OCI-LY7 (cell line): ENCODE measurements at regions not wholly inside any gene's neighbourhood (a gene's known extent, or its start where the extent isn't known, plus 50 kb on each side); places are given as distances from the start of the nearest gene placed in this dataset.

ENCODE experiments used
- BruUV-seq: library from RNA; stranded (reverse); fragments of 400-500 nt; replicated peaks from 2 replicates; lab custom pipeline; 2021; lab: Mats Ljungman, UMichigan
- CTCF ChIA-PET: fragments of 300-600 bp; sonication (Branson Sonifier 250); formaldehyde crosslinking; loops from one replicate; lab custom pipeline; 2022; ENCODE audit warnings: antibody characterized with exemption; ENCODE audit not compliant: unreplicated experiment; lab: Charles Lee
- POLR2A ChIA-PET: fragments of 300-600 bp; sonication (Branson Sonifier 250); formaldehyde crosslinking; loops from one replicate; lab custom pipeline; 2022; ENCODE audit warnings: antibody characterized with exemption; lab: Charles Lee
- DNase-seq: peaks from one replicate; pipeline ENCODE4 v3.0.0-alpha.2; 2015; ENCODE audit warnings: low spot score
- H2AFZ ChIP-seq: fragments of 200-600 bp; sonication (generic), shearing (Covaris generic); 2 replicates; pipeline ENCODE4 v1.6.1; 2014; ENCODE audit warnings: mild to moderate bottlenecking, antibody characterized with exemption, low read length, moderate library complexity
- H3K27ac ChIP-seq: fragments of 200-600 bp; sonication (generic); 2 replicates; pipeline ENCODE4 v1.5.1; 2014; ENCODE audit warnings: mixed run types, low read depth, mild to moderate bottlenecking, moderate library complexity, low read length, inconsistent platforms; ENCODE audit not compliant: poor library complexity, severe bottlenecking
- H3K36me3 ChIP-seq: fragments of 200-600 bp; sonication (generic); 2 replicates; pipeline ENCODE4 v1.6.1; 2014; ENCODE audit warnings: mild to moderate bottlenecking, antibody characterized with exemption, low read length, moderate library complexity, mixed read lengths; ENCODE audit not compliant: insufficient read depth
- H3K4me1 ChIP-seq: fragments of 200-600 bp; sonication (generic); 2 replicates; pipeline ENCODE4 v1.5.1; 2014; ENCODE audit warnings: mild to moderate bottlenecking, low read length; ENCODE audit not compliant: insufficient read depth, poor library complexity, severe bottlenecking
- H3K4me2 ChIP-seq: fragments of 200-600 bp; sonication (generic); 2 replicates; pipeline ENCODE4 v1.6.1; 2014; ENCODE audit warnings: mild to moderate bottlenecking, low read length
- H3K4me3 ChIP-seq: fragments of 200-600 bp; sonication (generic); 2 replicates; pipeline ENCODE4 v1.5.1; 2014; ENCODE audit warnings: mild to moderate bottlenecking, low read depth, low read length; ENCODE audit not compliant: poor library complexity, severe bottlenecking
- H3K79me2 ChIP-seq: fragments of 200-600 bp; sonication (generic); 2 replicates; pipeline ENCODE4 v1.6.1; 2016; ENCODE audit warnings: low read depth, mild to moderate bottlenecking, low read length, moderate library complexity, mixed read lengths; ENCODE audit not compliant: insufficient read depth
- H3K9me2 ChIP-seq: fragments of 200-600 bp; sonication (generic); 2 replicates; pipeline ENCODE4 v1.6.1; 2016; ENCODE audit warnings: mild to moderate bottlenecking, low read length, mixed read lengths; ENCODE audit not compliant: insufficient read depth
- H3K9me3 ChIP-seq: fragments of 200-600 bp; sonication (generic); 2 replicates; pipeline ENCODE4 v1.6.1; 2014; ENCODE audit warnings: mild to moderate bottlenecking, mixed run types, low read length, mixed read lengths
- H4K20me1 ChIP-seq: fragments of 200-600 bp; sonication (generic); 2 replicates; pipeline ENCODE4 v1.6.1; 2014; ENCODE audit warnings: mild to moderate bottlenecking, antibody characterized with exemption, low read length, moderate library complexity, mixed read lengths; ENCODE audit not compliant: insufficient read depth
- EZH2phosphoT487 ChIP-seq: fragments of 200-600 bp; sonication (generic); IDR thresholded peaks from 2 replicates; pipeline ENCODE4 v1.6.1; 2018; ENCODE audit warnings: low read depth, borderline replicate concordance, mild to moderate bottlenecking, mixed run types, antibody characterized with exemption, low read length, moderate library complexity, mixed read lengths
- intact Hi-C: fragments of 100-400 bp; cut with micrococcal nuclease; formaldehyde crosslinking; loops from one replicate; pipeline ENCODE4 v1.10.0; 2022; ENCODE audit not compliant: unreplicated experiment
- TF ChIP-seq, protein P1 (sequence below): fragments of 200-600 bp; sonication (generic); conservative IDR thresholded peaks from 2 replicates; pipeline ENCODE4 v1.5.1; 2014; ENCODE audit warnings: mild to moderate bottlenecking, antibody characterized with exemption, low read length, moderate library complexity, mixed read lengths

DNA sequence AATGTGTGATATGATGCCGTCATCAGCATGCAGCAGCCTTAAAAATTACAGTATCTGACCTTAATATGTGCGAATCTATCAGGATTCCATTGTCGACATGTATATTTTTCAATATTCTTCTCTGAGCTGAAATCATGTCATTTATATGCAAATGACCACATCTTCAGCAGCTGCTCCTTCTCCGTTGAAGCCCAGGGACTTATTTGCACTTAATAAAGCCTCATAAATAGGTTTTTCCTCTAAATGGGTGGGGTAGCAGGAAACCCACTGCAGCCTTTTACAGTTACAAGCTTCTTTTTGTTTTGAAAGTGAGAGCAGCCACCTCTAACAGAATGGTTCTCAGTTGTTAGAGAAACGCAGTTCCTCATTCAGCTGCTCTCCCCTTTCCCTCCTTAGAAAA is 178.8 kb upstream of the ZNF644 start:
- Histone ChIP-seq H3K4me1 (no peaks in the 10 kb centered on the region), H4K20me1 (no peaks in the 10 kb centered on the region), H3K27ac (no peak overlapping the region), H3K79me2 (no peaks in the 10 kb centered on the region), H3K9me2 (no peaks in the 10 kb centered on the region), H2AFZ (no peak overlapping the region), H3K4me3 (no peak overlapping the region), H3K9me3 (no peaks in the 10 kb centered on the region), H3K36me3 (no peaks in the 10 kb centered on the region), H3K4me2 (no peak overlapping the region)
- BruUV-seq, result no TSS peak
- POLR2A ChIA-PET, result interaction anchor here (0.6 to 1.1 kb wide), 3 partner anchors 30 to 276 kb away, joined by 3 read pairs; no protein-coding TSS in a partner anchor
- intact Hi-C loops, result no loop called here
- DNase-seq, result no peak
- CTCF ChIA-PET, result no interaction called here
- no peak for TF ChIP-seq EZH2phosphoT487
- TF ChIP-seq, protein P1, sequence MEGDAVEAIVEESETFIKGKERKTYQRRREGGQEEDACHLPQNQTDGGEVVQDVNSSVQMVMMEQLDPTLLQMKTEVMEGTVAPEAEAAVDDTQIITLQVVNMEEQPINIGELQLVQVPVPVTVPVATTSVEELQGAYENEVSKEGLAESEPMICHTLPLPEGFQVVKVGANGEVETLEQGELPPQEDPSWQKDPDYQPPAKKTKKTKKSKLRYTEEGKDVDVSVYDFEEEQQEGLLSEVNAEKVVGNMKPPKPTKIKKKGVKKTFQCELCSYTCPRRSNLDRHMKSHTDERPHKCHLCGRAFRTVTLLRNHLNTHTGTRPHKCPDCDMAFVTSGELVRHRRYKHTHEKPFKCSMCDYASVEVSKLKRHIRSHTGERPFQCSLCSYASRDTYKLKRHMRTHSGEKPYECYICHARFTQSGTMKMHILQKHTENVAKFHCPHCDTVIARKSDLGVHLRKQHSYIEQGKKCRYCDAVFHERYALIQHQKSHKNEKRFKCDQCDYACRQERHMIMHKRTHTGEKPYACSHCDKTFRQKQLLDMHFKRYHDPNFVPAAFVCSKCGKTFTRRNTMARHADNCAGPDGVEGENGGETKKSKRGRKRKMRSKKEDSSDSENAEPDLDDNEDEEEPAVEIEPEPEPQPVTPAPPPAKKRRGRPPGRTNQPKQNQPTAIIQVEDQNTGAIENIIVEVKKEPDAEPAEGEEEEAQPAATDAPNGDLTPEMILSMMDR, result no peak

DNA sequence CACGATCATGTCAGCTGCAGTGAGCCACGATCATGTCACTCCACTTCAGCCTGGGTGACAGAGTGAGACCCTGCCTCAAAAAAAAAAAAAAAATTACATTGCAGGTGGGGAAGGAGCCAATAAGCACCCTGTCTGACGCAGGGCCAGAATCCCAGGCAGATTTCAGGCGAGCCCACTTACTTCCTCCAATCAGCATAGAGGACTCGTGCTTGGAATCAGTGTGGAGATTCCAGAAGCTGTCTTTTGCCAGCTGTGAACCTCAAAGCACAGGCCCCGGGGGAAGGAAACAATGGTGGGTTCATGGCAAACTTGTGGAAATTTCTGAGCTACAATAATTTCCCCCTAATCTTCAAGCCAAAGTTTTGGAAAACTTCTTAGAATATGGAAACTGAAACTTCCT is 178.2 kb upstream of the ZNF644 start:
- no peaks in the 10 kb centered on the region for H3K36me3 ChIP-seq
- intact Hi-C loops, result no loop called here
- H3K4me1 ChIP-seq, result no peaks in the 10 kb centered on the region
- H4K20me1 ChIP-seq, result no peaks in the 10 kb centered on the region
- no peak overlapping the region for H3K27ac ChIP-seq
- H3K9me3 ChIP-seq, result no peaks in the 10 kb centered on the region
- H3K79me2 ChIP-seq, result no peaks in the 10 kb centered on the region
- ChIA-PET POLR2A (interaction anchor here (1.1 kb wide), 1 partner anchor 34 kb away, joined by 3 read pairs; no protein-coding TSS in a partner anchor), CTCF (no interaction called here)
- no peaks in the 10 kb centered on the region for H3K9me2 ChIP-seq
- BruUV-seq, result no TSS peak
- TF ChIP-seq, protein P1, result no peak
- no peak for TF ChIP-seq EZH2phosphoT487
- H2AFZ ChIP-seq, result no peak overlapping the region
- H3K4me3 ChIP-seq, result no peak overlapping the region
- no peak for DNase-seq
- no peak overlapping the region for H3K4me2 ChIP-seq

DNA sequence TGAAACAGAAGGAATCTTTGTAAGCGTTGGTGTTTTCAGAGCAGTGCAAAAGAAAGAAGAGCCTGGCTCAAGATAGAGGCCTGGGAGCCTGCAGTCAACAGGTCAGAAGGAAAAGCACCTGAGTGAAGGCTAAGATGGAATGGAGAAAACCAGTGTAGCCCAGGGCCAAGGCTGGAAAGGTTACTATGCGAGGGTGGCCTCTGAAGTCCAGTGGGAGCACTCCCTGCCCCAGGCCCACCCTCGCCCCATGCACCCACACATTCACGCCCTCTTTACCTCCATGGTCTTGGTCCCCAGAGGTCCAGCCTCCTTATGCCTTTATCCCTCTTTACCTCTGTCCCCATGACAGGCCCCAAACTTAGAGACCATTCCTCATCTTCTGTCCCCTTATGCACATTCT is 169.2 kb upstream of the ZNF644 start:
- Histone ChIP-seq H3K79me2 (no peaks in the 10 kb centered on the region), H4K20me1 (no peaks in the 10 kb centered on the region), H3K4me2 (no peak overlapping the region), H2AFZ (no peak overlapping the region), H3K9me3 (no peaks in the 10 kb centered on the region), H3K27ac (no peak overlapping the region), H3K36me3 (no peaks in the 10 kb centered on the region), H3K9me2 (no peaks in the 10 kb centered on the region), H3K4me1 (no peaks in the 10 kb centered on the region), H3K4me3 (no peak overlapping the region)
- intact Hi-C loops, result no loop called here
- ChIA-PET CTCF (no interaction called here), POLR2A (no interaction called here)
- TF ChIP-seq EZH2phosphoT487, result no peak
- TF ChIP-seq, protein P1, result no peak
- BruUV-seq, result no TSS peak
- DNase-seq, result no peak
